Gastrocnemius medialis (tissue), 4 donors: ENCODE measurements at regions not wholly inside any gene's neighbourhood (a gene's known extent, or its start where the extent isn't known, plus 50 kb on each side); places are given as distances from the start of the nearest gene placed in this dataset.

Experiments
- POLR2A ChIP-seq, 2 donors: fragments of 450-650 bp; IDR thresholded peaks; one replicate each; pipeline ENCODE4 v1.6.1; 2017; ENCODE audit warnings: antibody characterized with exemption in 2 of 2, mild to moderate bottlenecking in 2 of 2, moderate library complexity in 2 of 2
- TF ChIP-seq, protein P1 (sequence below), 5 experiments: fragments of 450-650 bp in 3 of 5; fragments of 200-600 bp in 2 of 5; sonication (generic) in 2 of 5; IDR thresholded peaks in 4 of 5; conservative IDR thresholded peaks in 1 of 5; 1 replicate in 4 of 5; 2 replicates in 1 of 5; pipeline ENCODE4 v1.5.1; 2016 to 2019; ENCODE audit warnings: antibody characterized with exemption in 5 of 5, mild to moderate bottlenecking in 3 of 5, moderate library complexity in 3 of 5

DNA sequence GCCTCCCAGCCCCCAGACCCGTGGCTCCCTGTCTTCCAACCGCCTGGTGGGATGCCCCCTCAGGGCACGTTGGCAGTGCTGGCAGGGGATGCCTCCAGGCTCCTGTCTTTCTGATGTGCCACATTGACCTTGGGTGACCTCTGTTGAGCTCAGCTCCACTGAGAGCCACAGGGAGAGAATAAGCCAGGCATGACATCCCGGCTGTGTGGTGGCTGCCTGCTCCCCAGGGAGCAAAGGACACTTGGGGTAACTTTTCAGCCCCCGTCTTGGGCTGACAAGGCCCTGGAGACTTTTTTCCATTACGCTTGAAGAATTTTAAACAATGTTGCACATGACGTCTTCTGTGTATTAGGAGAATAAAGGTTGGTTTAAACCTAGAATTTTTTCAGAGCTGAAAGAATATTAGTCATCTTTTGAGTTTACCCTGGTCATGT is 246.0 kb downstream of the TSN start:
- TF ChIP-seq, protein P1, sequence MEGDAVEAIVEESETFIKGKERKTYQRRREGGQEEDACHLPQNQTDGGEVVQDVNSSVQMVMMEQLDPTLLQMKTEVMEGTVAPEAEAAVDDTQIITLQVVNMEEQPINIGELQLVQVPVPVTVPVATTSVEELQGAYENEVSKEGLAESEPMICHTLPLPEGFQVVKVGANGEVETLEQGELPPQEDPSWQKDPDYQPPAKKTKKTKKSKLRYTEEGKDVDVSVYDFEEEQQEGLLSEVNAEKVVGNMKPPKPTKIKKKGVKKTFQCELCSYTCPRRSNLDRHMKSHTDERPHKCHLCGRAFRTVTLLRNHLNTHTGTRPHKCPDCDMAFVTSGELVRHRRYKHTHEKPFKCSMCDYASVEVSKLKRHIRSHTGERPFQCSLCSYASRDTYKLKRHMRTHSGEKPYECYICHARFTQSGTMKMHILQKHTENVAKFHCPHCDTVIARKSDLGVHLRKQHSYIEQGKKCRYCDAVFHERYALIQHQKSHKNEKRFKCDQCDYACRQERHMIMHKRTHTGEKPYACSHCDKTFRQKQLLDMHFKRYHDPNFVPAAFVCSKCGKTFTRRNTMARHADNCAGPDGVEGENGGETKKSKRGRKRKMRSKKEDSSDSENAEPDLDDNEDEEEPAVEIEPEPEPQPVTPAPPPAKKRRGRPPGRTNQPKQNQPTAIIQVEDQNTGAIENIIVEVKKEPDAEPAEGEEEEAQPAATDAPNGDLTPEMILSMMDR (IDR thresholded peaks at IDR 0.05 in 4 of 5, conservative IDR thresholded peaks at IDR 0.05 in 1 of 5) = no peak
- no peak for TF ChIP-seq POLR2A (IDR thresholded peaks at IDR 0.05)
